Mesenchymal stem cell (in vitro differentiated cells and primary cell): ENCODE measurements at regions not wholly inside any gene's neighbourhood (a gene's known extent, or its start where the extent isn't known, plus 50 kb on each side); places are given as distances from the start of the nearest gene placed in this dataset.

Source experiments
- DNase-seq: peaks from one replicate; pipeline ENCODE4 v3.0.0-alpha.2; 2013
- H2AFZ ChIP-seq: one replicate; pipeline ENCODE4 v1.6.1; 2013; ENCODE audit warnings: low read depth, mild to moderate bottlenecking, control low read depth, inconsistent platforms, low read length, moderate library complexity
- H2AK5ac ChIP-seq: 2 replicates; pipeline ENCODE4 v1.6.1; 2013; ENCODE audit warnings: low read length, moderate library complexity, mild to moderate bottlenecking, inconsistent platforms; ENCODE audit not compliant: severe bottlenecking
- H2BK120ac ChIP-seq: one replicate; pipeline ENCODE4 v1.6.1; 2013; ENCODE audit warnings: low read depth, mild to moderate bottlenecking, inconsistent platforms, low read length, moderate library complexity
- H2BK12ac ChIP-seq, 2 experiments: one replicate each; pipeline ENCODE4 v1.6.1; 2013; ENCODE audit warnings: inconsistent platforms in 2 of 2, low read length in 2 of 2, mild to moderate bottlenecking in 2 of 2, moderate library complexity in 2 of 2, control low read depth in 1 of 2
- H2BK15ac ChIP-seq: one replicate; pipeline ENCODE4 v1.6.1; 2013; ENCODE audit warnings: mild to moderate bottlenecking, low read depth, inconsistent platforms; ENCODE audit not compliant: poor library complexity, severe bottlenecking
- H2BK5ac ChIP-seq: 2 replicates; pipeline ENCODE4 v1.6.1; 2013; ENCODE audit warnings: low read depth, mild to moderate bottlenecking, low read length, control low read depth, inconsistent platforms; ENCODE audit not compliant: poor library complexity, severe bottlenecking
- H3K14ac ChIP-seq, 2 experiments: one replicate each; pipeline ENCODE4 v1.6.1; 2013; ENCODE audit warnings: inconsistent platforms in 2 of 2, low read length in 2 of 2, control low read depth in 1 of 2, mild to moderate bottlenecking in 1 of 2, moderate library complexity in 1 of 2
- H3K18ac ChIP-seq, 2 experiments: one replicate each; pipeline ENCODE4 v1.6.1; 2013; ENCODE audit warnings: inconsistent platforms in 2 of 2, low read length in 2 of 2, control low read depth in 1 of 2, low read depth in 1 of 2, mild to moderate bottlenecking in 1 of 2
- H3K23ac ChIP-seq, 2 experiments: one replicate each; pipeline ENCODE4 v1.6.1; 2013; ENCODE audit warnings: inconsistent platforms in 2 of 2, low read length in 2 of 2, mild to moderate bottlenecking in 2 of 2, moderate library complexity in 2 of 2, control low read depth in 1 of 2
- H3K27ac ChIP-seq: 2 replicates; pipeline ENCODE4 v1.5.1; 2013; ENCODE audit warnings: mild to moderate bottlenecking, moderate library complexity, low read length, control low read depth, inconsistent platforms; ENCODE audit not compliant: poor library complexity, severe bottlenecking
- H3K27me3 ChIP-seq, 2 experiments: 2 replicates each; pipeline versions ENCODE4 v1.6.1 to v1.7.0; 2013; ENCODE audit warnings: low read length in 2 of 2, mild to moderate bottlenecking in 2 of 2, moderate library complexity in 2 of 2, control low read depth in 1 of 2, inconsistent platforms in 1 of 2; ENCODE audit not compliant: control insufficient read depth in 1 of 2, insufficient read depth in 1 of 2
- H3K36me3 ChIP-seq, 2 experiments: 2 replicates each; pipeline versions ENCODE4 v1.6.1 to v1.7.0; 2013; ENCODE audit warnings: low read length in 2 of 2, control low read depth in 1 of 2, inconsistent platforms in 1 of 2, low read depth in 1 of 2, mild to moderate bottlenecking in 1 of 2; ENCODE audit not compliant: insufficient read depth in 2 of 2, control insufficient read depth in 1 of 2
- H3K4ac ChIP-seq, 2 experiments: one replicate each; pipeline ENCODE4 v1.6.1; 2013; ENCODE audit warnings: inconsistent platforms in 2 of 2, low read length in 2 of 2, mild to moderate bottlenecking in 2 of 2, moderate library complexity in 2 of 2, control low read depth in 1 of 2, low read depth in 1 of 2
- H3K4me1 ChIP-seq: 2 replicates; pipeline ENCODE4 v1.6.1; 2013; ENCODE audit warnings: low read depth, low read length, control low read depth; ENCODE audit not compliant: control insufficient read depth, insufficient read depth
- H3K4me2 ChIP-seq: 2 replicates; pipeline ENCODE4 v1.6.1; 2013; ENCODE audit warnings: low read length, mild to moderate bottlenecking, inconsistent platforms; ENCODE audit not compliant: poor library complexity, severe bottlenecking
- H3K4me3 ChIP-seq, 2 experiments: 2 replicates each; pipeline versions ENCODE4 v1.5.1 to v1.7.0; 2013; ENCODE audit warnings: low read length in 2 of 2, mild to moderate bottlenecking in 2 of 2, control low read depth in 1 of 2, low read depth in 1 of 2; ENCODE audit not compliant: insufficient read depth in 1 of 2
- H3K79me1 ChIP-seq: replicated peaks from 2 replicates; pipeline ENCODE4 v1.6.1; 2013; ENCODE audit warnings: mild to moderate bottlenecking, control low read depth, low read length, inconsistent platforms; ENCODE audit not compliant: poor library complexity, severe bottlenecking
- H3K9ac ChIP-seq: 2 replicates; pipeline ENCODE4 v1.7.0; 2013; ENCODE audit warnings: mild to moderate bottlenecking, low read length, moderate library complexity
- H3K9me3 ChIP-seq: 2 replicates; pipeline ENCODE4 v1.7.0; 2013; ENCODE audit warnings: mild to moderate bottlenecking, low read length; ENCODE audit not compliant: control insufficient read depth
- H4K8ac ChIP-seq: one replicate; pipeline ENCODE4 v1.6.1; 2013; ENCODE audit warnings: inconsistent platforms, mild to moderate bottlenecking, low read length, moderate library complexity
- H4K91ac ChIP-seq: one replicate; pipeline ENCODE4 v1.6.1; 2013; ENCODE audit warnings: mild to moderate bottlenecking, low read length, inconsistent platforms
- WGBS: methylation state at CpG from one replicate; pipeline ENCODE4 v1.1.7; 2013; ENCODE audit warnings: mixed read lengths; 5-methylcytosine and 5-hydroxymethylcytosine counted together

DNA sequence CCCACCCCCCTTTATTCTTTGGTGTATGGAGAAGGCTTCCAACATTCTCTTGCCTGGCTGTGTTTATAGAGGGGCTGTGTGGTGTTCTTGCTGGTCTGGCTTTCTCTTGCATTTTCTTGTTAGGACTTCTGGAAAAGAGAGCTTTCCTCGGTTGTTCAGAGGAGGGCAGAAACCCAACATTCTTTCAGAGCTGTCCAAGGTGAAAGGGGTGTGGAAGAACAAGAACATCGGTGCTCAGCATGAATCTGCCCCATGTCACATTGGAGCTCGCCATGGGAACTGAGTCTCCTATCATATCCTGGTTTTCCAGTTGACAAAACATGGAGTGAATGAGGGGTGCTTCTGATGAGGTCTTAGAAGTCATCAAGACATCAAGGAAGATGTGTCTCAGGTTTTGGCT, 281.8 kb downstream of the RNF144B start:
- Histone ChIP-seq H3K79me1 (no peaks in the 10 kb centered on the region), H2BK15ac (no peak overlapping the region), H3K9me3 (no peaks in the 10 kb centered on the region), H2AFZ (no peak overlapping the region), H2BK5ac (no peak overlapping the region), H2BK120ac (no peak overlapping the region), H4K8ac (no peak overlapping the region), H3K4me2 (no peak overlapping the region), H3K4me1 (no peaks in the 10 kb centered on the region), H2BK12ac (no peak overlapping the region), H3K4me3 (no peak overlapping the region), H2AK5ac (no peak overlapping the region), H3K27ac (no peak overlapping the region), H3K36me3 (no peaks in the 10 kb centered on the region), H3K9ac (no peak overlapping the region), H3K18ac (no peak overlapping the region), H3K23ac (no peak overlapping the region), H3K27me3 (no peaks in the 10 kb centered on the region), H3K4ac (no peak overlapping the region), H3K14ac (no peak overlapping the region), H4K91ac (no peak overlapping the region)
- DNase-seq: no peak
- WGBS: 60% methylated on average over 3 of the region's 3 CpGs

- Histone ChIP-seq H3K14ac (no peak overlapping the region), H2BK12ac (no peak overlapping the region), H3K36me3 (no peaks in the 10 kb centered on the region), H3K4me2 (no peak overlapping the region), H3K79me1 (no peaks in the 10 kb centered on the region), H2BK120ac (no peak overlapping the region), H3K4ac (no peak overlapping the region), H3K27me3 (no peaks in the 10 kb centered on the region), H4K8ac (no peak overlapping the region), H3K18ac (no peak overlapping the region), H3K9me3 (no peaks in the 10 kb centered on the region), H3K4me3 (no peak overlapping the region), H3K9ac (no peak overlapping the region), H2BK15ac (no peak overlapping the region), H3K4me1 (no peaks in the 10 kb centered on the region), H3K27ac (no peak overlapping the region), H4K91ac (no peak overlapping the region), H2AK5ac (no peak overlapping the region), H3K23ac (no peak overlapping the region), H2AFZ (no peak overlapping the region), H2BK5ac (no peak overlapping the region)
- WGBS: no CpG with 5 or more reads among the region's 1 CpG
- no peak for DNase-seq
Observed at GRCh38 chr6:18672852-18673251, 285.7 kb downstream of the RNF144B start.

DNA sequence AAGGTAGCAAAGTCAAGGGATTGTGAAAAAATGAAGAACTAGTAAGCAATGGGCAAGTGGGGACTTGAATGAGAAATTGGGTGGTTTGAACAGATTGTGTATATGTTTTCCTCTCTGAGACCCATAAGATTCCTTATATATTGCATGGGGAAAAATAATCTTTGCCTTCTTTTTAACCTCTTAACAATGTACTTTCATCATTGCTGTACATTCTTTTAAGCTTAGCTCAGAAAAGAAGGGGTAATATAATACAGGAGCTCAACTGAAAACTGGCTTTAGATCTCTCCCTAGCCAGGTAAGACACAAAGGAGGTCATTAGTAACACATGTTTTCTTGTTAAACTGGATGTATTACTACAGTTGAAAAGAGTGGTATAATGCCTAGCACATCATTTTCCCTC, 287.2 kb downstream of the RNF144B start:
- no peaks in the 10 kb centered on the region for H3K4me1 ChIP-seq
- no peak overlapping the region for H3K9ac ChIP-seq
- H3K4ac ChIP-seq: no peak overlapping the region
- no peak overlapping the region for H3K14ac ChIP-seq
- no peak overlapping the region for H2AK5ac ChIP-seq
- H2BK120ac ChIP-seq: no peak overlapping the region
- no peaks in the 10 kb centered on the region for H3K36me3 ChIP-seq
- H3K9me3 ChIP-seq: no peaks in the 10 kb centered on the region
- H3K23ac ChIP-seq: no peak overlapping the region
- no peak overlapping the region for H2BK12ac ChIP-seq
- no peak overlapping the region for H3K4me2 ChIP-seq
- no peak for DNase-seq
- H4K8ac ChIP-seq: no peak overlapping the region
- H3K18ac ChIP-seq: no peak overlapping the region
- no peaks in the 10 kb centered on the region for H3K27me3 ChIP-seq
- H2BK15ac ChIP-seq: no peak overlapping the region
- H2BK5ac ChIP-seq: no peak overlapping the region
- no peaks in the 10 kb centered on the region for H3K79me1 ChIP-seq
- H3K4me3 ChIP-seq: no peak overlapping the region
- no peak overlapping the region for H4K91ac ChIP-seq
- no peak overlapping the region for H3K27ac ChIP-seq
- H2AFZ ChIP-seq: no peak overlapping the region

- no CpG with 5 or more reads among the region's 2 CpGs for WGBS
Observed at GRCh38 chr6:18675881-18676280, 288.7 kb downstream of the RNF144B start.

More at GRCh38 chr6:18675881-18676280, 288.7 kb downstream of the RNF144B start:
- no peak for DNase-seq
- H4K8ac ChIP-seq: no peak overlapping the region
- no peak overlapping the region for H4K91ac ChIP-seq
- no peak overlapping the region for H3K4me2 ChIP-seq
- no peak overlapping the region for H3K4me3 ChIP-seq
- no peak overlapping the region for H3K14ac ChIP-seq
- H3K36me3 ChIP-seq: no peaks in the 10 kb centered on the region
- no peaks in the 10 kb centered on the region for H3K9me3 ChIP-seq
- no peak overlapping the region for H3K27ac ChIP-seq
- H2BK5ac ChIP-seq: no peak overlapping the region
- H3K9ac ChIP-seq: no peak overlapping the region
- H3K27me3 ChIP-seq: no peaks in the 10 kb centered on the region
- H3K18ac ChIP-seq: no peak overlapping the region
- no peak overlapping the region for H2AK5ac ChIP-seq
- no peak overlapping the region for H3K4ac ChIP-seq
- no peak overlapping the region for H2BK120ac ChIP-seq
- no peak overlapping the region for H2BK15ac ChIP-seq
- no peak overlapping the region for H3K23ac ChIP-seq
- H3K79me1 ChIP-seq: no peaks in the 10 kb centered on the region
- H2BK12ac ChIP-seq: no peak overlapping the region
- H3K4me1 ChIP-seq: no peaks in the 10 kb centered on the region
- H2AFZ ChIP-seq: no peak overlapping the region
